HG03442 (cell line): ENCODE measurements at regions not wholly inside any gene's neighbourhood (a gene's known extent, or its start where the extent isn't known, plus 50 kb on each side); places are given as distances from the start of the nearest gene placed in this dataset.
"Not testable (repeated sequence)": the region's sequence is repeated elsewhere in the genome, so short reads cannot be mapped to it uniquely, and the experiment has no call there.

Experiments
- ATAC-seq: cut with Tn5 transposase; IDR thresholded peaks from one replicate; pipeline ENCODE4 v1.9.1; 2021; ENCODE audit warnings: mild to moderate bottlenecking, moderate library complexity; ENCODE audit not compliant: unreplicated experiment

DNA sequence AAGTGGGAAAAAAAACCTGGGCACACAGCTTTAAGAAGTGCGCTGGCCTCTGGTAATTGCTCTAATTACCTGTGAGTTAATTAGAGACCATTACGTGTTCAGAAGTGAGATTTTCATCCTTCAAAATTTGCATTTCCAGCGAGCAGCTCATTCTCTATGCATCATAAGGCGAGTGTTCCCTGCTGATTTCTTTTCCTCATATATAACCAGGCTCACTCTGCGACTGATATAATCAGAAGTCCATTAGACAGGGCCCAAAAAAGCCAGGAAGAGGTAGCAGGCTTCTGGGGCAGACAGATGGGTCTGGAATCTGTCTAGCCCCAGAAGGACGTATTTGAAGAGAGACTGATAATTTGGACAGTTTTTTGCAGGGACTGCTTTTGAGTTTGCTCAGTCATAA lies 158.7 kb downstream of the MTHFS start:
- ATAC-seq: no peak

GRCh38 chr15:79740561-79740960 lies 156.3 kb downstream of the MTHFS start:
- no peak for ATAC-seq

GRCh38 chr15:79743032-79743431 lies 153.8 kb downstream of the MTHFS start:
- no peak for ATAC-seq

GRCh38 chr15:79744485-79744884 lies 152.3 kb downstream of the MTHFS start:
- ATAC-seq: not testable (repeated sequence)

DNA sequence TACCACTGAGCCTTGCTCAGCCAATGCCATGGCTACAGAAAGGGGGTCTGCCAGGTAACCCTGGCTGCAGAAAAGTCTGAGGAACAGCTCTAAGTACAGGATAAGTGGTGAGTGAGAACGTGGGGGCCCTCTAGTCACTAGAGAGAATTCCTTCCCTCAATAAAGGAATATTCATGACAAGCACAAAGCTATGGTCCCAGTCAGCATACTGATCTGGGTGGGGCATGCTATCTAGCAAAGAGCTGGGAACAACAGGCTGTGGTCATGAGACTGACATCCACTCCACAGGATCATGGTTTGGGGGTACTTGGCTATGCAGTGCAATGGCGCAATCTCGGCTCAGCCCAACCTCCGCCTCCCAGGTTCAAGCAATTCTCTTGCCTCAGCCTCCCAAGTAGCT lies 140.4 kb downstream of the MTHFS start:
- no peak for ATAC-seq

GRCh38 chr15:79765081-79765480 lies 131.7 kb downstream of the MTHFS start:
- no peak for ATAC-seq

DNA sequence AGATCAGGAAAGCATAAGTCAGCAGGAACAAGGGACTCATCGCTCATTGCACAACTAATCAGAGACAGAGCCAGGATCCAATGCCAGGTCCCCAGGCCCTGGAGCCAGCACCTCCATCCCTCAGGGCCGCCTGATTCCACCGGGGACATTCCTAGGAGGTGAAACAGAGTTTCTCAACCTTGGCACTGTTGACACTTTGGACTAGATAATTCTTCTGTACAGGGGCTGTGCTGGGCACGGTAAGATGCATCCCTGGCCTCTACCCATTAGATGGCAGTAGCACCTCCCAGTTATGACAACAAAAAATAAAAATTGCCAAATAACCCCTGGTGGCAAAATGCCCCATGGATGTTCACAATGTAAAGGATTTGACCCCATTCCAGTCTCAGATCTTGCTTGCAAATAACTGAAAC lies 127.7 kb downstream of the MTHFS start:
- no peak for ATAC-seq

GRCh38 chr15:79769933-79770759 lies 126.7 kb downstream of the MTHFS start:
- ATAC-seq: no peak

GRCh38 chr15:79773128-79773527 lies 123.7 kb downstream of the MTHFS start:
- ATAC-seq: no peak

DNA sequence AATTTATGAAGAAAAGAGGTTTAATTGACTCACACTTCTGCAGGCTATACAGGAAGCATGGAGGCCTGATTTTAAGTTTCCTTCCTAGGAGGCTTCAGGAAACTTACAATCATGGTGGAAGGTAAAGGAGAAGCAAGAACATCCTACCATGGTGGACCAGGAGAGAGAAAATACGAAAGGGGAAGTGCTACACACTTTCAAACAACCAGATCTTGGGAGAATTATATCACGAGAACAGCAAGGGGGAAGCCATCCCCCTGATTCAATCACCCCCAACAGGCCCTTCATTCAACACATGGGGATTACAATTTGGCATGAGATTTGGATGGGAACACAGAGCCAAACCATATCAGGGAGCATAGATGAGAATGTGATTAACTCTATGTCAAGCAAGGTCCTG lies 121.0 kb downstream of the MTHFS start:
- no peak for ATAC-seq

DNA sequence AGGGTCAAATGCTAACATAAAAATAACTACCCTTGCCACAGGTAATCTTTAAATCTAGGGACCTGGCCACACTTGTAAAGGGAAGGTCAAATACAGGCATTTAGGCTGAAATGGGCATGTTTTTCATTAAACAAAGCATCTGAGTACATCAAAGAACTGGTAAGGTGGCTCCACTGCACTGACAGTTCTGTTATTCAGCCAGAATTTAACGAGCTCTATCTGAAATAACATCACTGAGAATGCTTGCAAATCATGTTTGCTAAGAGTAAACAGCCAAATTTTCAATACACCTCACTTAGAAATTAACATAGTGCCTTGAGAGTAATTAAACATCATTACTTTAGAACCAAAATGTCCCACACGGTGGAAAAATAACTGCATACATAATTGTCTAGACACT lies 118.9 kb downstream of the MTHFS start:
- ATAC-seq: no peak

DNA sequence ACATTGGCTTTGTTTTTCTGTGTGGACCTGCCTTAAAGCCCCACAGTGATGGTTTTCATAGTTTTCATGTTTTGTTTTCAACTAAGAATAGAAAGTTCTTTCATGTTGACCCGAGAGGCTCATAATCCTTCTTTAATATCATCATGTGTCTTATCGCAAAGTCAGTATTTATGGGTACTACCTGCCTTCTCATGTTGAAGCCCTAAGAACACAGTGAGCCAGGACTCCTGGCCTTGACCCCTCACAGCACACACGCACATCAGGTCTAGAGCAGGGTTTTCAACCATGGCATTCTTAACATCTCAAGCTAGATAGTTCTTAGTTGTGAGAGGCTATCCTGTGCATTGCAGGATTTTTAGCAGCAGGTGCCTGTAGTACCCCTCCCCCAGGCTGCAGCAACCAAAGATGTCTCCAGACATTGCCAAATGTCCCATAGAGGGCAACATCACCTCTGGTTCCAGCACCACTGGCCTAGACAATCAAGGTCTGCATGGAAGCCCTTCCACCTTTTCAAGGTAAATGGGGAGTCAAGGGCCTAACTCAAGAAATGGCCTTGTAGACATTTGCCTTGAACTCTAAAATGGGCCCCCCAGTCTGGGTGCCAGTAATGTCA lies 118.3 kb downstream of the MTHFS start:
- no peak for ATAC-seq

DNA sequence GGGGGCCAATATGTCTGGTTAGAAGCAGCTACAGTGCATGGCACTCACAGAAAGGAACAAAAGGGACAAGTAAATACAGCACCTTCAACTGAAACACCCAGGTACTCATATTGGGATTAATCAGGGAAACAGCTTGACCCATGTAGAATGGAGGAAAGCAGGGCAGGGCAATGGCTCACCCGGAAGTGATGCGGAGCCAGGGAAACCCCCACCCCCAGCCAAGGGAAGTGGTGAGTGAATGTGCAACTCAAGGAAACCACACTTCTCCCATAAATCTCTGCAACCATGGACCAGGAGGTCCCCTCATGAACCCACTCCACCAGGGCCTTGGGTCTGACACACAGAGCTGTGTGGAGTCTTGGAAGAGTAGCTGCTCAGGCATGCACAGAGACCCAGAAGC lies 117.1 kb downstream of the MTHFS start:
- no peak for ATAC-seq

GRCh38 chr15:79782307-79782706 lies 114.5 kb downstream of the MTHFS start:
- not testable (repeated sequence) for ATAC-seq
